HUES48 (cell line): ENCODE measurements at regions not wholly inside any gene's neighbourhood (a gene's known extent, or its start where the extent isn't known, plus 50 kb on each side); places are given as distances from the start of the nearest gene placed in this dataset.

Experiments
- H3K27ac ChIP-seq: one replicate; pipeline ENCODE4 v1.7.0; 2013; ENCODE audit warnings: low read depth, low read length, inconsistent platforms
- H3K27me3 ChIP-seq: 2 replicates; pipeline ENCODE4 v1.6.1; 2013; ENCODE audit warnings: mild to moderate bottlenecking, low read length; ENCODE audit not compliant: control insufficient read depth, insufficient read depth
- H3K36me3 ChIP-seq: 2 replicates; pipeline ENCODE4 v1.6.1; 2013; ENCODE audit warnings: low read length; ENCODE audit not compliant: control insufficient read depth, insufficient read depth
- H3K4me1 ChIP-seq: 2 replicates; pipeline ENCODE4 v1.6.1; 2013; ENCODE audit warnings: mild to moderate bottlenecking, low read length; ENCODE audit not compliant: control insufficient read depth, insufficient read depth
- H3K4me3 ChIP-seq: 2 replicates; pipeline ENCODE4 v1.5.1; 2013; ENCODE audit warnings: mild to moderate bottlenecking, low read depth, low read length
- H3K9ac ChIP-seq: 2 replicates; pipeline ENCODE4 v1.6.1; 2013; ENCODE audit warnings: mild to moderate bottlenecking, low read depth, low read length, moderate library complexity
- H3K9me3 ChIP-seq: 2 replicates; pipeline ENCODE4 v1.6.1; 2013; ENCODE audit warnings: low read length; ENCODE audit not compliant: control insufficient read depth, insufficient read depth

GRCh38 chr1:184294101-184294500, 92.7 kb upstream of the C1orf21 start:
- no peak overlapping the region for H3K27ac ChIP-seq

GRCh38 chr1:184296466-184297243, 90.2 kb upstream of the C1orf21 start:
- H3K4me3 ChIP-seq, result no peak overlapping the region
- no peaks in the 10 kb centered on the region for H3K36me3 ChIP-seq
- no peak overlapping the region for H3K27ac ChIP-seq
- H3K9me3 ChIP-seq, result no peaks in the 10 kb centered on the region
- no peaks in the 10 kb centered on the region for H3K27me3 ChIP-seq
- H3K4me1 ChIP-seq, result 0 out of 2 replicates have a peak, but pooled peaks cover 5% of the 10 kb centered on the region
- no peak overlapping the region for H3K9ac ChIP-seq

More at GRCh38 chr1:184294101-184294500, 92.7 kb upstream of the C1orf21 start:
- Histone ChIP-seq H3K9ac (no peak overlapping the region), H3K36me3 (no peaks in the 10 kb centered on the region), H3K27me3 (no peaks in the 10 kb centered on the region), H3K4me3 (no peak overlapping the region), H3K9me3 (peaks cover 16% of the 10 kb centered on the region), H3K4me1 (0 out of 2 replicates have a peak, but pooled peaks cover 5% of the 10 kb centered on the region)

GRCh38 chr1:184297244-184297750, 89.5 kb upstream of the C1orf21 start:
- Histone ChIP-seq H3K27ac (no peak overlapping the region), H3K27me3 (no peaks in the 10 kb centered on the region), H3K4me3 (no peak overlapping the region), H3K9ac (no peak overlapping the region), H3K4me1 (0 out of 2 replicates have a peak, but pooled peaks cover 5% of the 10 kb centered on the region), H3K36me3 (no peaks in the 10 kb centered on the region), H3K9me3 (no peaks in the 10 kb centered on the region)

- Histone ChIP-seq H3K9me3 (no peaks in the 10 kb centered on the region), H3K27ac (no peak overlapping the region), H3K9ac (no peak overlapping the region), H3K4me3 (no peak overlapping the region), H3K27me3 (no peaks in the 10 kb centered on the region), H3K36me3 (no peaks in the 10 kb centered on the region), H3K4me1 (0 out of 2 replicates have a peak, but pooled peaks cover 5% of the 10 kb centered on the region)
Measured at GRCh38 chr1:184298440-184299405, 88.1 kb upstream of the C1orf21 start.

GRCh38 chr1:184299406-184299790, 87.4 kb upstream of the C1orf21 start:
- Histone ChIP-seq H3K27ac (no peak overlapping the region), H3K27me3 (no peaks in the 10 kb centered on the region), H3K9ac (no peak overlapping the region), H3K9me3 (no peaks in the 10 kb centered on the region), H3K4me3 (no peak overlapping the region), H3K36me3 (no peaks in the 10 kb centered on the region), H3K4me1 (0 out of 2 replicates have a peak, but pooled peaks cover 5% of the 10 kb centered on the region)

GRCh38 chr1:184299796-184300195, 87.0 kb upstream of the C1orf21 start:
- Histone ChIP-seq H3K9me3 (no peaks in the 10 kb centered on the region), H3K27ac (no peak overlapping the region), H3K36me3 (no peaks in the 10 kb centered on the region), H3K27me3 (no peaks in the 10 kb centered on the region), H3K4me1 (0 out of 2 replicates have a peak, but pooled peaks cover 5% of the 10 kb centered on the region), H3K9ac (no peak overlapping the region), H3K4me3 (no peak overlapping the region)

- no peak overlapping the region for H3K27ac ChIP-seq
- no peak overlapping the region for H3K9ac ChIP-seq
- 0 out of 2 replicates have a peak, but pooled peaks cover 5% of the 10 kb centered on the region for H3K4me1 ChIP-seq
- H3K36me3 ChIP-seq, result no peaks in the 10 kb centered on the region
- no peaks in the 10 kb centered on the region for H3K9me3 ChIP-seq
- H3K4me3 ChIP-seq, result no peak overlapping the region
- H3K27me3 ChIP-seq, result no peaks in the 10 kb centered on the region
Measured at GRCh38 chr1:184300446-184300845, 86.4 kb upstream of the C1orf21 start.

- 0 out of 2 replicates have a peak, but pooled peaks cover 5% of the 10 kb centered on the region for H3K4me1 ChIP-seq
- no peak overlapping the region for H3K4me3 ChIP-seq
- no peaks in the 10 kb centered on the region for H3K36me3 ChIP-seq
- no peaks in the 10 kb centered on the region for H3K9me3 ChIP-seq
- H3K27me3 ChIP-seq, result no peaks in the 10 kb centered on the region
- H3K9ac ChIP-seq, result no peak overlapping the region
- H3K27ac ChIP-seq, result no peak overlapping the region
Measured at GRCh38 chr1:184301227-184301626, 85.6 kb upstream of the C1orf21 start.

GRCh38 chr1:184302346-184302745, 84.5 kb upstream of the C1orf21 start:
- Histone ChIP-seq H3K9me3 (no peaks in the 10 kb centered on the region), H3K36me3 (no peaks in the 10 kb centered on the region), H3K27ac (no peak overlapping the region), H3K9ac (no peak overlapping the region), H3K4me1 (0 out of 2 replicates have a peak, but pooled peaks cover 5% of the 10 kb centered on the region), H3K4me3 (no peak overlapping the region), H3K27me3 (no peaks in the 10 kb centered on the region)

- Histone ChIP-seq H3K4me3 (no peak overlapping the region), H3K36me3 (no peaks in the 10 kb centered on the region), H3K9me3 (no peaks in the 10 kb centered on the region), H3K9ac (no peak overlapping the region), H3K27ac (no peak overlapping the region), H3K27me3 (no peaks in the 10 kb centered on the region), H3K4me1 (peaks cover 7% of the 10 kb centered on the region; the same call in 1 of the 2 replicates)
Measured at GRCh38 chr1:184310157-184310819, 76.5 kb upstream of the C1orf21 start.
